Endothelial cell of umbilical vein (primary cell): ENCODE measurements at regions not wholly inside any gene's neighbourhood (a gene's known extent, or its start where the extent isn't known, plus 50 kb on each side); places are given as distances from the start of the nearest gene placed in this dataset.

Source experiments
- BruUV-seq: library from RNA; stranded (reverse); fragments of 400-500 nt; replicated peaks from 2 replicates; lab custom pipeline; 2021; lab: Mats Ljungman, UMichigan
- CTCF ChIA-PET: fragments of 300-600, 350-600 bp; sonication (Branson Sonifier 250); formaldehyde crosslinking; loops from one replicate; lab custom pipeline; 2021; ENCODE audit warnings: antibody characterized with exemption, inconsistent platforms; lab: Charles Lee
- POLR2A ChIA-PET: fragments of 300-600, 350-600 bp; sonication (Branson Sonifier 250); formaldehyde crosslinking; loops from one replicate; lab custom pipeline; 2021; ENCODE audit warnings: antibody characterized with exemption, inconsistent platforms; lab: Charles Lee
- DNase-seq: peaks from one replicate; pipeline ENCODE4 v3.0.0-alpha.2; 2011; ENCODE audit warnings: low read depth, low spot score
- FAIRE-seq: peaks from 2 replicates; lab custom pipeline; 2011; peaks lifted over from hg19 to GRCh38; lab: Jason Lieb, UNC
- H2AFZ ChIP-seq: 2 replicates; pipeline ENCODE4 v1.6.0; 2012; ENCODE audit warnings: low read depth, low read length, control low read depth, inconsistent platforms
- H3K27ac ChIP-seq: 2 replicates; pipeline ENCODE4 v1.5.1; 2011; ENCODE audit warnings: low read depth, mild to moderate bottlenecking, control low read depth, low read length, moderate library complexity; ENCODE audit not compliant: insufficient read depth
- H3K27me3 ChIP-seq, 2 experiments: 2 replicates each; pipeline versions ENCODE4 v1.6.0 to v1.6.1; 2011; ENCODE audit warnings: low read length in 2 of 2, mixed read lengths in 1 of 2; ENCODE audit not compliant: control insufficient read depth in 2 of 2, insufficient read depth in 2 of 2
- H3K36me3 ChIP-seq, 2 experiments: 2 replicates in 1 of 2; 3 replicates in 1 of 2; pipeline ENCODE4 v1.5.1; 2011; ENCODE audit warnings: low read length in 2 of 2, mild to moderate bottlenecking in 1 of 2, moderate library complexity in 1 of 2; ENCODE audit not compliant: control insufficient read depth in 2 of 2, insufficient read depth in 2 of 2; ENCODE audit errors: extremely low read depth in 1 of 2
- H3K4me1 ChIP-seq: 3 replicates; pipeline ENCODE4 v1.5.1; 2011; ENCODE audit warnings: mild to moderate bottlenecking, low read length; ENCODE audit not compliant: control insufficient read depth, insufficient read depth; ENCODE audit errors: extremely low read depth
- H3K4me2 ChIP-seq: 2 replicates; pipeline ENCODE4 v1.6.1; 2011; ENCODE audit warnings: low read length, control low read depth, mixed read lengths; ENCODE audit not compliant: insufficient read depth
- H3K4me3 ChIP-seq, 3 experiments: fragments of 200-600 bp in 1 of 3; sonication (generic), shearing (Covaris generic) in 1 of 3; replicated peaks in 1 of 3; 2 replicates each; pipeline ENCODE4 v1.5.1; 2011 to 2016; ENCODE audit warnings: control low read depth in 3 of 3, low read length in 3 of 3, mild to moderate bottlenecking in 2 of 3, inconsistent platforms in 1 of 3, low read depth in 1 of 3, moderate library complexity in 1 of 3; ENCODE audit not compliant: insufficient read depth in 1 of 3
- H3K79me2 ChIP-seq: 2 replicates; pipeline ENCODE4 v1.6.0; 2012; ENCODE audit warnings: low read length, inconsistent platforms; ENCODE audit not compliant: control insufficient read depth, insufficient read depth
- H3K9ac ChIP-seq: replicated peaks from 2 replicates; pipeline ENCODE3; 2011; ENCODE audit warnings: low read length, control low read depth; ENCODE audit not compliant: insufficient read depth; ENCODE audit errors: extremely low read depth
- H3K9me1 ChIP-seq: replicated peaks from 3 replicates; pipeline ENCODE4 v1.6.0; 2011; ENCODE audit warnings: mild to moderate bottlenecking, low read length; ENCODE audit not compliant: control insufficient read depth, insufficient read depth; ENCODE audit errors: extremely low read depth
- H3K9me3 ChIP-seq: replicated peaks from 2 replicates; pipeline ENCODE4 v1.5.1; 2012; ENCODE audit warnings: low read length, inconsistent platforms; ENCODE audit not compliant: control insufficient read depth, insufficient read depth
- H4K20me1 ChIP-seq: replicated peaks from 2 replicates; pipeline ENCODE3; 2011; ENCODE audit warnings: mild to moderate bottlenecking, low read length; ENCODE audit not compliant: control insufficient read depth, insufficient read depth; ENCODE audit errors: extremely low read depth
- EZH2 ChIP-seq: IDR thresholded peaks from 2 replicates; pipeline ENCODE4 v1.6.1; 2012; ENCODE audit warnings: borderline replicate concordance, low read depth, mild to moderate bottlenecking, moderate library complexity, low read length, inconsistent platforms; ENCODE audit not compliant: severe bottlenecking
- FOS ChIP-seq: IDR thresholded peaks from 2 replicates; pipeline ENCODE4 v1.6.1; 2011; ENCODE audit warnings: mild to moderate bottlenecking, low read length, moderate library complexity, borderline replicate concordance; ENCODE audit not compliant: insufficient read depth
- GATA2 ChIP-seq: IDR thresholded peaks from 2 replicates; pipeline ENCODE4 v1.7.0; 2011; ENCODE audit warnings: low read depth, mild to moderate bottlenecking, moderate library complexity, mixed read lengths, low read length; ENCODE audit not compliant: insufficient read length, insufficient read depth
- JUN ChIP-seq: IDR thresholded peaks from 2 replicates; pipeline ENCODE4 v1.6.1; 2011; ENCODE audit warnings: borderline replicate concordance, low read depth; ENCODE audit not compliant: insufficient read length, insufficient read depth
- MYC ChIP-seq: IDR thresholded peaks from one replicate; pipeline ENCODE4 v1.6.1; 2011; ENCODE audit warnings: mild to moderate bottlenecking, low read depth, low read length
- POLR2AphosphoS5 ChIP-seq: IDR thresholded peaks from 2 replicates; pipeline ENCODE4 v1.6.1; 2012; ENCODE audit warnings: low read depth, mild to moderate bottlenecking, control low read depth, low read length, moderate library complexity; ENCODE audit not compliant: insufficient read depth
- dilution Hi-C: fragments of 300-500 bp; cut with MboI; formaldehyde crosslinking; loops from one replicate; pipeline ENCODE4 v1.15.0; 2019; ENCODE audit warnings: low sequenced_read_pairs; ENCODE audit not compliant: extremely low pct_ligation_motif_present
- intact Hi-C: fragments of 100-400 bp; cut with micrococcal nuclease; formaldehyde crosslinking; loops from one replicate; pipeline ENCODE4 v1.10.0; 2022
- TF ChIP-seq, protein P1 (sequence below), 2 donors: IDR thresholded peaks; 1 replicate in 1 of 2; 2 replicates in 1 of 2; pipeline ENCODE4 v1.5.1; 2011; ENCODE audit warnings: low read length in 2 of 2, mild to moderate bottlenecking in 2 of 2, moderate library complexity in 2 of 2, control low read depth in 1 of 2, inconsistent platforms in 1 of 2, low read depth in 1 of 2; ENCODE audit not compliant: insufficient read depth in 1 of 2; ENCODE audit errors: extremely low read depth in 1 of 2

DNA sequence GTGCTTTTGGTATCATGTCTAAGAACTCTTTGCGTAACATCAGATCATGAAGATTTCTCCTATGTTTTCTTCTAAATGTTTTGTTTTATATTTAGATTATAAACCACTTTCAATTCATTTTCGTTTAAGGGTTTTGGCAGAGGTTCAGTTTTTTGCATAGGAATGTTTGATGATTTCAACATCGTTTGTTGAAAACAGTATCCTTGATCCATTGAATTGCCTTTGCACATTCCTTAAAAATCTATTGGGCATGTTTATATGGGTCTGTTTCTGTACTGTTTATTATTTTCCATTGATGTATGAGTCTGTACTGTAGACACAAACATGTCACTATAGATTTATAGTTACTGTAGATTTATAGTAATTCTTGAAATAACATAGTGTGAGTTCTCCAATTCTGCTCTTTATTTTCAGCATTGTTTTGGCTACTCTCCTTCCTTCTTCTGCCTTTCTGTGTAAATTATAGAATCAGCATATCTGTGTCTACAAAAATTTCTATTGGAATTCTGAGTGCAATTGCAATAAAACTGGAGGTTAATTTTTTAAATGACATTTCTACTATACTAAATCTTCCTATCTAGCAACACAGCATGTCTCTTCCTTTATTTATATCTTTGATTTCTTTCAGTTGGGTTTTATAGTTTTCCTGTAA is 374.0 kb downstream of the SV2B start:
- no peak overlapping the region for H3K4me3 ChIP-seq
- DNase-seq (no peak), FAIRE-seq (no peak)
- no peak overlapping the region for H3K9ac ChIP-seq
- H3K27ac ChIP-seq = no peak overlapping the region
- H2AFZ ChIP-seq = no peak overlapping the region
- H4K20me1 ChIP-seq = no peaks in the 10 kb centered on the region
- no peaks in the 10 kb centered on the region for H3K27me3 ChIP-seq
- ChIA-PET POLR2A (no interaction called here), CTCF (no interaction called here)
- TF ChIP-seq GATA2 (no peak), JUN (no peak), EZH2 (no peak), POLR2AphosphoS5 (no peak), FOS (no peak)
- intact Hi-C loops = no loop called here
- no peaks in the 10 kb centered on the region for H3K9me1 ChIP-seq
- H3K4me1 ChIP-seq = no peaks in the 10 kb centered on the region
- BruUV-seq = no TSS peak
- no peaks in the 10 kb centered on the region for H3K79me2 ChIP-seq
- no peak overlapping the region for H3K4me2 ChIP-seq
- dilution Hi-C loops = no loop called here
- peaks cover 2% of the 10 kb centered on the region for H3K9me3 ChIP-seq
- H3K36me3 ChIP-seq = no peaks in the 10 kb centered on the region

DNA sequence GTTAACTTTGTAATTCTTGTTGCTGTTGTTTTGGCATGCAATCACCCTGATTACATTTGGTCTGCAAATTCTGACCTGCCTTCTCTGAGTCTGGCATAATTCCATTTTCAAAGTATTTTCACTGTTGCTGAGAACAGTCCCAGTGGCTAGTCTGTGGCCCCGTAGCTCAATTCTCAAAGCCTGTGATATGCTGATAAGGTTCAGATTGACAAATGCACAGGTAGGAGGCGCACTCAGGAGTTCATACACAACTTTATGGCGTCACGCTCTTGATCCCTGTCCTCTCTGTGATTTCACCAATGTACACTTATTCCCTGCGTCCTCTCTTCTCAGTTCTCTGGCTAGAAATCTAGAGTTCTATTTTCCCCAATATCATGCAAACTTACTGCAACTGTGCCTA is 376.6 kb upstream of the SLCO3A1 start:
- POLR2A ChIA-PET = no interaction called here
- no peak for FAIRE-seq
- CTCF ChIA-PET = no interaction called here

More for the DNA sequence above, 376.6 kb upstream of the SLCO3A1 start:
- TF ChIP-seq JUN = no peak
- no peak for TF ChIP-seq EZH2
- no peak for TF ChIP-seq GATA2
- TF ChIP-seq, protein P1, sequence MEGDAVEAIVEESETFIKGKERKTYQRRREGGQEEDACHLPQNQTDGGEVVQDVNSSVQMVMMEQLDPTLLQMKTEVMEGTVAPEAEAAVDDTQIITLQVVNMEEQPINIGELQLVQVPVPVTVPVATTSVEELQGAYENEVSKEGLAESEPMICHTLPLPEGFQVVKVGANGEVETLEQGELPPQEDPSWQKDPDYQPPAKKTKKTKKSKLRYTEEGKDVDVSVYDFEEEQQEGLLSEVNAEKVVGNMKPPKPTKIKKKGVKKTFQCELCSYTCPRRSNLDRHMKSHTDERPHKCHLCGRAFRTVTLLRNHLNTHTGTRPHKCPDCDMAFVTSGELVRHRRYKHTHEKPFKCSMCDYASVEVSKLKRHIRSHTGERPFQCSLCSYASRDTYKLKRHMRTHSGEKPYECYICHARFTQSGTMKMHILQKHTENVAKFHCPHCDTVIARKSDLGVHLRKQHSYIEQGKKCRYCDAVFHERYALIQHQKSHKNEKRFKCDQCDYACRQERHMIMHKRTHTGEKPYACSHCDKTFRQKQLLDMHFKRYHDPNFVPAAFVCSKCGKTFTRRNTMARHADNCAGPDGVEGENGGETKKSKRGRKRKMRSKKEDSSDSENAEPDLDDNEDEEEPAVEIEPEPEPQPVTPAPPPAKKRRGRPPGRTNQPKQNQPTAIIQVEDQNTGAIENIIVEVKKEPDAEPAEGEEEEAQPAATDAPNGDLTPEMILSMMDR (IDR thresholded peaks at IDR 0.05; ENCODE audit: extremely low read depth in 1 of 2, insufficient read depth in 1 of 2, low read depth in 1 of 2, low read length in 2 of 2) = no peak
- no peak for TF ChIP-seq MYC
- H3K27me3 ChIP-seq = no peaks in the 10 kb centered on the region
- H4K20me1 ChIP-seq = no peaks in the 10 kb centered on the region
- H3K4me2 ChIP-seq = no peak overlapping the region
- H3K9ac ChIP-seq = no peak overlapping the region
- no TSS peak for BruUV-seq
- no peak overlapping the region for H3K4me3 ChIP-seq
- no peaks in the 10 kb centered on the region for H3K36me3 ChIP-seq
- H3K9me1 ChIP-seq = no peaks in the 10 kb centered on the region
- peaks cover 2% of the 10 kb centered on the region for H3K9me3 ChIP-seq
- H3K4me1 ChIP-seq = no peaks in the 10 kb centered on the region
- H3K79me2 ChIP-seq = no peaks in the 10 kb centered on the region
- H2AFZ ChIP-seq = no peak overlapping the region
- no peak overlapping the region for H3K27ac ChIP-seq
- intact Hi-C loops = no loop called here
- dilution Hi-C loops = no loop called here
- DNase-seq = no peak
